Ascending aorta (tissue), 2 donors: ENCODE measurements at regions not wholly inside any gene's neighbourhood (a gene's known extent, or its start where the extent isn't known, plus 50 kb on each side); places are given as distances from the start of the nearest gene placed in this dataset.

Source experiments
- DNase-seq, 2 donors: peaks; one replicate each; pipeline ENCODE4 v3.0.0-alpha.2; 2019; ENCODE audit warnings: low spot score in 2 of 2
- H3K27ac ChIP-seq, 2 donors: fragments of 200-600 bp; sonication (generic); one replicate each; pipeline ENCODE4 v1.5.1; 2016 to 2017; ENCODE audit warnings: mild to moderate bottlenecking in 1 of 2
- H3K27me3 ChIP-seq: fragments of 200-600 bp; sonication (generic); one replicate; pipeline ENCODE4 v1.5.1; 2017
- H3K36me3 ChIP-seq, 2 donors: fragments of 200-600 bp; sonication (generic); one replicate each; pipeline ENCODE4 v1.5.1; 2016
- H3K4me1 ChIP-seq, 2 donors: fragments of 200-600 bp; sonication (generic); one replicate each; pipeline ENCODE4 v1.5.1; 2016 to 2017; ENCODE audit warnings: mild to moderate bottlenecking in 1 of 2
- H3K4me3 ChIP-seq, 2 donors: fragments of 200-600 bp; sonication (generic); one replicate each; pipeline ENCODE4 v1.5.1; 2016 to 2017; ENCODE audit warnings: mild to moderate bottlenecking in 1 of 2
- H3K9me3 ChIP-seq, 2 donors: fragments of 200-600 bp; sonication (generic); one replicate each; pipeline ENCODE4 v1.5.1; 2016
- CTCF ChIP-seq, 3 experiments: fragments of 200-600 bp in 2 of 3; fragments of 450-650 bp in 1 of 3; sonication (generic) in 2 of 3; IDR thresholded peaks; one replicate each; pipeline ENCODE4 v1.5.1; 2016 to 2019; ENCODE audit warnings: antibody characterized with exemption in 3 of 3, mild to moderate bottlenecking in 1 of 3, moderate library complexity in 1 of 3
- intact Hi-C: fragments of 100-400 bp; cut with DNase I; formaldehyde crosslinking; loops from one replicate; pipeline ENCODE4 v1.15.1; 2023

GRCh38 chr2:175872721-175873120, 129.3 kb downstream of the LNPK start:
- intact Hi-C loops, result loop anchor here (10.0 kb wide), 1 partner anchor 708 kb away; the partner anchor contains the start of gene ATF2
- TF ChIP-seq CTCF (IDR thresholded peaks at IDR 0.05), result no peak
- Histone ChIP-seq H3K9me3 (no peaks in the 10 kb centered on the region), H3K4me1 (peaks cover 4 to 33% of the 10 kb centered on the region in 2 donors), H3K36me3 (no peaks in the 10 kb centered on the region), H3K27ac (peak overlapping the region; percentile 50 to 76), H3K4me3 (no peak overlapping the region), H3K27me3 (no peaks in the 10 kb centered on the region)
- DNase-seq, result no peak

- Histone ChIP-seq H3K27ac (peak overlapping the region; percentile 76 to 80), H3K36me3 (no peaks in the 10 kb centered on the region), H3K4me3 (no peak overlapping the region), H3K9me3 (no peaks in the 10 kb centered on the region), H3K27me3 (no peaks in the 10 kb centered on the region), H3K4me1 (peaks cover 4 to 33% of the 10 kb centered on the region in 2 donors)
- intact Hi-C loops, result loop anchor here (10.0 kb wide), 1 partner anchor 707 kb away; the partner anchor contains the start of gene ATF2
- DNase-seq, result no peak
- no peak for TF ChIP-seq CTCF (IDR thresholded peaks at IDR 0.05)
These were observed 130.1 kb downstream of the LNPK start for GRCh38 chr2:175872005-175872348.

- Histone ChIP-seq H3K4me3 (no peak overlapping the region), H3K36me3 (no peaks in the 10 kb centered on the region), H3K27ac (peak overlapping the region; percentile 76 to 80), H3K4me1 (peaks cover 4 to 33% of the 10 kb centered on the region in 2 donors), H3K9me3 (no peaks in the 10 kb centered on the region), H3K27me3 (no peaks in the 10 kb centered on the region)
- intact Hi-C loops, result loop anchor here (10.0 kb wide), 1 partner anchor 707 kb away; the partner anchor contains the start of gene ATF2
- no peak for DNase-seq
- TF ChIP-seq CTCF (IDR thresholded peaks at IDR 0.05), result no peak
These were observed 130.6 kb downstream of the LNPK start for GRCh38 chr2:175871331-175872004.

GRCh38 chr2:175865716-175866115, 136.4 kb downstream of the LNPK start:
- no peak for DNase-seq
- H3K4me3 ChIP-seq, result no peak overlapping the region
- no peaks in the 10 kb centered on the region for H3K27me3 ChIP-seq
- TF ChIP-seq CTCF (IDR thresholded peaks at IDR 0.05), result no peak
- intact Hi-C loops, result no loop called here
- no peak overlapping the region for H3K27ac ChIP-seq
- H3K36me3 ChIP-seq, result no peaks in the 10 kb centered on the region
- no peaks in the 10 kb centered on the region for H3K9me3 ChIP-seq
- H3K4me1 ChIP-seq, result peaks cover 0 to 4% of the 10 kb centered on the region in 2 donors

- intact Hi-C loops, result no loop called here
- Histone ChIP-seq H3K36me3 (no peaks in the 10 kb centered on the region), H3K27me3 (no peaks in the 10 kb centered on the region), H3K4me3 (no peak overlapping the region), H3K9me3 (no peaks in the 10 kb centered on the region), H3K27ac (no peak overlapping the region), H3K4me1 (no peaks in the 10 kb centered on the region)
- no peak for DNase-seq
- TF ChIP-seq CTCF (IDR thresholded peaks at IDR 0.05), result no peak
These were observed 137.8 kb downstream of the LNPK start for GRCh38 chr2:175864137-175864850.
